Epithelial cell of esophagus (primary cell): ENCODE measurements at regions not wholly inside any gene's neighbourhood (a gene's known extent, or its start where the extent isn't known, plus 50 kb on each side); places are given as distances from the start of the nearest gene placed in this dataset.

Experiments
- DNase-seq: peaks from one replicate; pipeline ENCODE4 v3.0.0; 2010; ENCODE audit warnings: low read depth
- H3K4me3 ChIP-seq: 2 replicates; pipeline ENCODE4 v1.5.1; 2011; ENCODE audit warnings: mild to moderate bottlenecking, low read length, control low read depth
- CTCF ChIP-seq: IDR thresholded peaks from 2 replicates; pipeline ENCODE4 v1.5.1; 2011; ENCODE audit warnings: low read depth, mild to moderate bottlenecking, low read length, control low read depth, inconsistent platforms; ENCODE audit not compliant: insufficient read depth; ENCODE audit errors: missing control alignments

GRCh38 chr7:79854621-79855020 lies 280.0 kb upstream of the GNAI1 start:
- TF ChIP-seq CTCF, result no peak
- H3K4me3 ChIP-seq, result no peak overlapping the region
- DNase-seq, result no peak

GRCh38 chr7:79837915-79838314 lies 296.7 kb upstream of the GNAI1 start:
- TF ChIP-seq CTCF, result no peak
- peak; percentile 47 for DNase-seq
- no peak overlapping the region for H3K4me3 ChIP-seq

- H3K4me3 ChIP-seq, result no peak overlapping the region
- TF ChIP-seq CTCF, result no peak
- no peak for DNase-seq
These were observed 301.0 kb upstream of the GNAI1 start for GRCh38 chr7:79833616-79834015.

- TF ChIP-seq CTCF, result no peak
- no peak overlapping the region for H3K4me3 ChIP-seq
- DNase-seq, result no peak
These were observed 305.8 kb upstream of the GNAI1 start for GRCh38 chr7:79828866-79829265.

- DNase-seq, result no peak
- no peak overlapping the region for H3K4me3 ChIP-seq
- no peak for TF ChIP-seq CTCF
These were observed 311.2 kb upstream of the GNAI1 start for GRCh38 chr7:79823246-79823951.

GRCh38 chr7:79822620-79823240 lies 311.9 kb upstream of the GNAI1 start:
- TF ChIP-seq CTCF, result no peak
- H3K4me3 ChIP-seq, result no peak overlapping the region
- no peak for DNase-seq

GRCh38 chr7:79820387-79820786 lies 314.2 kb upstream of the GNAI1 start:
- no peak for TF ChIP-seq CTCF
- H3K4me3 ChIP-seq, result no peak overlapping the region
- no peak for DNase-seq
